Loucy (cell line): ENCODE measurements at regions not wholly inside any gene's neighbourhood (a gene's known extent, or its start where the extent isn't known, plus 50 kb on each side); places are given as distances from the start of the nearest gene placed in this dataset.

Experiments
- CTCF ChIP-seq: fragments of 200-600 bp; sonication (generic); conservative IDR thresholded peaks from 2 replicates; pipeline ENCODE4 v1.5.1; 2014; ENCODE audit warnings: mild to moderate bottlenecking, antibody characterized with exemption, low read length
- EZH2phosphoT487 ChIP-seq: fragments of 200-600 bp; IDR thresholded peaks from 2 replicates; pipeline ENCODE4 v1.6.1; 2018; ENCODE audit warnings: antibody characterized with exemption, mild to moderate bottlenecking, moderate library complexity, borderline replicate concordance

- TF ChIP-seq CTCF = no peak
- TF ChIP-seq EZH2phosphoT487 = no peak
Measured at GRCh38 chr14:83883732-83884131, 1646.2 kb upstream of the FLRT2 start.
